IMR-90 (cell line): ENCODE measurements at regions not wholly inside any gene's neighbourhood (a gene's known extent, or its start where the extent isn't known, plus 50 kb on each side); places are given as distances from the start of the nearest gene placed in this dataset.

Experiments used
- ATAC-seq: fragments of 200-7000 bp; cut with Tn5 transposase; 2 replicates; pipeline ENCODE4 v1.9.1; 2020; ENCODE audit warnings: low read depth, mild to moderate bottlenecking, moderate library complexity
- BruUV-seq: library from RNA; stranded (reverse); fragments of 400-500 nt; replicated peaks from 2 replicates; lab custom pipeline; 2021; lab: Mats Ljungman, UMichigan
- CTCF ChIA-PET: fragments of 300-600 bp; formaldehyde crosslinking; extraction: SDS; loops from one replicate; lab custom pipeline; 2021; ENCODE audit warnings: antibody characterized with exemption; lab: Yijun Ruan, JAX
- POLR2A ChIA-PET: fragments of 300-600 bp; sonication (Branson Sonifier 250); formaldehyde crosslinking; loops from one replicate; lab custom pipeline; 2022; ENCODE audit warnings: antibody characterized with exemption; ENCODE audit not compliant: unreplicated experiment; lab: Charles Lee
- DNase-seq: peaks from one replicate; pipeline ENCODE4 v3.0.0; 2013
- H2AFZ ChIP-seq: replicated peaks from 2 replicates; pipeline ENCODE3; 2013; ENCODE audit warnings: low read length, mild to moderate bottlenecking; ENCODE audit not compliant: poor library complexity
- H2AK5ac ChIP-seq: 2 replicates; pipeline ENCODE4 v1.6.1; 2013; ENCODE audit warnings: low read depth, low read length, inconsistent platforms
- H2AK9ac ChIP-seq: replicated peaks from 2 replicates; pipeline ENCODE3; 2013; ENCODE audit warnings: mild to moderate bottlenecking, low read depth, low read length, moderate library complexity; ENCODE audit not compliant: poor library complexity
- H2BK120ac ChIP-seq: 2 replicates; pipeline ENCODE4 v1.6.1; 2013; ENCODE audit warnings: low read depth, low read length, inconsistent platforms
- H2BK15ac ChIP-seq: 3 replicates; pipeline ENCODE4 v1.6.1; 2013; ENCODE audit warnings: low read depth, low read length, inconsistent platforms
- H2BK20ac ChIP-seq: 2 replicates; pipeline ENCODE4 v1.6.1; 2013; ENCODE audit warnings: low read depth, mild to moderate bottlenecking, inconsistent platforms, low read length, moderate library complexity
- H2BK5ac ChIP-seq: 2 replicates; pipeline ENCODE4 v1.6.1; 2013; ENCODE audit warnings: mild to moderate bottlenecking, low read depth, low read length, inconsistent platforms; ENCODE audit not compliant: poor library complexity, severe bottlenecking
- H3K14ac ChIP-seq: replicated peaks from 2 replicates; pipeline ENCODE4 v1.6.1; 2013; ENCODE audit warnings: low read depth, low read length, inconsistent platforms
- H3K18ac ChIP-seq: 2 replicates; pipeline ENCODE4 v1.6.1; 2013; ENCODE audit warnings: low read depth, low read length, control low read depth
- H3K23ac ChIP-seq: 2 replicates; pipeline ENCODE4 v1.6.1; 2013; ENCODE audit warnings: low read depth, low read length, inconsistent platforms
- H3K27ac ChIP-seq: 2 replicates; pipeline ENCODE4 v1.5.1; 2013; ENCODE audit warnings: mild to moderate bottlenecking, control low read depth, low read length; ENCODE audit not compliant: insufficient read depth
- H3K27me3 ChIP-seq: 2 replicates; pipeline ENCODE4 v1.6.1; 2013; ENCODE audit warnings: low read length; ENCODE audit not compliant: control insufficient read depth, insufficient read depth
- H3K36me3 ChIP-seq: 2 replicates; pipeline ENCODE4 v1.6.1; 2013; ENCODE audit warnings: low read length, mixed read lengths; ENCODE audit not compliant: control insufficient read depth, insufficient read depth
- H3K4ac ChIP-seq: 2 replicates; pipeline ENCODE4 v1.6.1; 2013; ENCODE audit warnings: low read depth, low read length, inconsistent platforms
- H3K4me1 ChIP-seq: 2 replicates; pipeline ENCODE4 v1.6.1; 2013; ENCODE audit warnings: low read length, mixed read lengths; ENCODE audit not compliant: control insufficient read depth, insufficient read depth
- H3K4me2 ChIP-seq: 2 replicates; pipeline ENCODE4 v1.6.1; 2013; ENCODE audit warnings: low read depth, mild to moderate bottlenecking, control low read depth, low read length, moderate library complexity
- H3K4me3 ChIP-seq: 2 replicates; pipeline ENCODE4 v1.5.1; 2013; ENCODE audit warnings: low read depth, mild to moderate bottlenecking, control low read depth, low read length, moderate library complexity; ENCODE audit not compliant: insufficient read depth
- H3K56ac ChIP-seq: 2 replicates; pipeline ENCODE4 v1.6.1; 2013; ENCODE audit warnings: low read length, inconsistent platforms; ENCODE audit not compliant: insufficient read depth; ENCODE audit errors: extremely low read depth
- H3K79me1 ChIP-seq, 2 experiments: 2 replicates each; pipeline ENCODE4 v1.6.1; 2013; ENCODE audit warnings: low read length in 2 of 2, inconsistent platforms in 1 of 2, low read depth in 1 of 2
- H3K9ac ChIP-seq: 2 replicates; pipeline ENCODE4 v1.6.1; 2013; ENCODE audit warnings: low read depth, low read length, control low read depth
- H3K9me1 ChIP-seq: 2 replicates; pipeline ENCODE4 v1.6.1; 2013; ENCODE audit warnings: low read length, inconsistent platforms; ENCODE audit not compliant: insufficient read depth
- H3K9me3 ChIP-seq: 2 replicates; pipeline ENCODE4 v1.6.1; 2013; ENCODE audit warnings: low read length; ENCODE audit not compliant: control insufficient read depth, insufficient read depth
- H4K20me1 ChIP-seq: 2 replicates; pipeline ENCODE4 v1.6.1; 2013; ENCODE audit warnings: low read length, inconsistent platforms; ENCODE audit not compliant: insufficient read depth
- H4K5ac ChIP-seq: 2 replicates; pipeline ENCODE4 v1.6.1; 2013; ENCODE audit warnings: mild to moderate bottlenecking, low read depth, low read length, control low read depth
- H4K8ac ChIP-seq, 2 experiments: 2 replicates each; pipeline ENCODE4 v1.6.1; 2013; ENCODE audit warnings: low read depth in 2 of 2, low read length in 2 of 2, control low read depth in 1 of 2, inconsistent platforms in 1 of 2
- H4K91ac ChIP-seq: 2 replicates; pipeline ENCODE4 v1.6.1; 2013; ENCODE audit warnings: low read depth, low read length, inconsistent platforms; ENCODE audit not compliant: insufficient read depth
- CHD1 ChIP-seq: IDR thresholded peaks from 2 replicates; pipeline ENCODE4 v1.6.1; 2012; ENCODE audit warnings: low read depth, low read length, improper control_type of control experiment
- CTCF ChIP-seq: conservative IDR thresholded peaks from 2 replicates; pipeline ENCODE4 v1.5.1; 2012; ENCODE audit warnings: mild to moderate bottlenecking, low read depth, low read length, improper control_type of control experiment
- ELK1 ChIP-seq: fragments of 150-350 bp; IDR thresholded peaks from 2 replicates; pipeline ENCODE4 v1.6.1; 2016; ENCODE audit warnings: low read depth, mild to moderate bottlenecking, low read length, moderate library complexity, borderline replicate concordance
- MAFK ChIP-seq: IDR thresholded peaks from 2 replicates; pipeline ENCODE4 v1.6.1; 2012; ENCODE audit warnings: low read depth, low read length, improper control_type of control experiment
- MAZ ChIP-seq: IDR thresholded peaks from 2 replicates; pipeline ENCODE4 v1.6.1; 2012; ENCODE audit warnings: low read depth, mild to moderate bottlenecking, low read length, improper control_type of control experiment, moderate library complexity, borderline replicate concordance
- NFE2L2 ChIP-seq: fragments of 150-350 bp; IDR thresholded peaks from 2 replicates; pipeline ENCODE4 v1.6.1; 2016; ENCODE audit warnings: low read depth, mild to moderate bottlenecking, low read length
- RFX5 ChIP-seq: IDR thresholded peaks from 2 replicates; pipeline ENCODE4 v1.8.0; 2012; ENCODE audit warnings: low read depth, mild to moderate bottlenecking, low read length, moderate library complexity
- USF2 ChIP-seq: fragments of 150-350 bp; IDR thresholded peaks from 2 replicates; pipeline ENCODE4 v1.6.1; 2017; ENCODE audit warnings: mild to moderate bottlenecking, antibody characterized with exemption, low read length, low read depth
- WGBS, 2 experiments: methylation state at CpG; one replicate each; pipeline versions ENCODE4 v1.1.5 to v1.1.7; 2013; ENCODE audit warnings: missing lambda C conversion rate in 2 of 2; ENCODE audit not compliant: insufficient read length in 1 of 2; ENCODE audit errors: extremely low coverage in 2 of 2; 5-methylcytosine and 5-hydroxymethylcytosine counted together
- dilution Hi-C: fragments of 300-500 bp; cut with HindIII; formaldehyde crosslinking; loops from one replicate; pipeline ENCODE4 v1.14.3; 2018; ENCODE audit warnings: low sequenced_read_pairs; ENCODE audit not compliant: unreplicated experiment
- in situ Hi-C: fragments of 300-500 bp; cut with MboI; formaldehyde crosslinking; loops from 3 replicates; pipeline ENCODE4 v1.14.3; 2019; ENCODE audit warnings: low sequenced_read_pairs, inconsistent platforms, mixed read lengths
- intact Hi-C: fragments of 100-400 bp; cut with micrococcal nuclease; formaldehyde crosslinking; loops from 2 replicates; pipeline ENCODE4 v1.10.0; 2022

GRCh38 chr10:83516788-83517187 is 622.5 kb upstream of the GHITM start:
- peaks cover 2% of the 10 kb centered on the region; the same call in 1 of the 2 replicates for H3K9me3 ChIP-seq
- H2BK15ac ChIP-seq = no peak overlapping the region
- H3K9ac ChIP-seq = no peak overlapping the region
- no peak overlapping the region for H2BK5ac ChIP-seq
- POLR2A ChIA-PET = no interaction called here
- no peaks in the 10 kb centered on the region for H3K4me1 ChIP-seq
- no peaks in the 10 kb centered on the region for H3K27me3 ChIP-seq
- no peaks in the 10 kb centered on the region for H3K36me3 ChIP-seq
- H2AK9ac ChIP-seq = no peak overlapping the region
- H3K79me1 ChIP-seq = no peaks in the 10 kb centered on the region
- H3K18ac ChIP-seq = no peak overlapping the region
- H3K56ac ChIP-seq = no peak overlapping the region
- no TSS peak for BruUV-seq
- H3K23ac ChIP-seq = no peak overlapping the region
- no peak overlapping the region for H3K14ac ChIP-seq
- no peak overlapping the region for H3K4me3 ChIP-seq
- ATAC-seq = no peak
- no peaks in the 10 kb centered on the region for H3K9me1 ChIP-seq
- 86% methylated on average over 1 of the region's 4 CpGs; no CpG with 5 or more reads in 1 of the 2 experiments for WGBS, 2 experiments
- no peak overlapping the region for H4K91ac ChIP-seq
- H3K4ac ChIP-seq = no peak overlapping the region
- in situ Hi-C loops (no loop called here), intact Hi-C loops (no loop called here), dilution Hi-C loops (no loop called here)
- no peak overlapping the region for H4K8ac ChIP-seq
- H4K20me1 ChIP-seq = no peaks in the 10 kb centered on the region
- no peak overlapping the region for H2BK20ac ChIP-seq
- CTCF ChIA-PET = no interaction called here
- no peak overlapping the region for H2AK5ac ChIP-seq
- H3K27ac ChIP-seq = no peak overlapping the region
- no peak overlapping the region for H2BK120ac ChIP-seq
- no peak for TF ChIP-seq USF2
- no peak for TF ChIP-seq ELK1
- no peak for TF ChIP-seq CTCF
- no peak for TF ChIP-seq MAZ
- no peak for TF ChIP-seq NFE2L2
- TF ChIP-seq RFX5 = no peak
- no peak for TF ChIP-seq CHD1
- no peak for TF ChIP-seq MAFK
- no peak overlapping the region for H4K5ac ChIP-seq
- no peak overlapping the region for H2AFZ ChIP-seq
- H3K4me2 ChIP-seq = no peak overlapping the region
- no peak for DNase-seq
